Femur (tissue), 1 donor: ENCODE measurements at regions not wholly inside any gene's neighbourhood (a gene's known extent, or its start where the extent isn't known, plus 50 kb on each side); places are given as distances from the start of the nearest gene placed in this dataset.

Experiments
- DNase-seq: peaks from one replicate; pipeline ENCODE4 v3.0.0-alpha.2; 2017

DNA sequence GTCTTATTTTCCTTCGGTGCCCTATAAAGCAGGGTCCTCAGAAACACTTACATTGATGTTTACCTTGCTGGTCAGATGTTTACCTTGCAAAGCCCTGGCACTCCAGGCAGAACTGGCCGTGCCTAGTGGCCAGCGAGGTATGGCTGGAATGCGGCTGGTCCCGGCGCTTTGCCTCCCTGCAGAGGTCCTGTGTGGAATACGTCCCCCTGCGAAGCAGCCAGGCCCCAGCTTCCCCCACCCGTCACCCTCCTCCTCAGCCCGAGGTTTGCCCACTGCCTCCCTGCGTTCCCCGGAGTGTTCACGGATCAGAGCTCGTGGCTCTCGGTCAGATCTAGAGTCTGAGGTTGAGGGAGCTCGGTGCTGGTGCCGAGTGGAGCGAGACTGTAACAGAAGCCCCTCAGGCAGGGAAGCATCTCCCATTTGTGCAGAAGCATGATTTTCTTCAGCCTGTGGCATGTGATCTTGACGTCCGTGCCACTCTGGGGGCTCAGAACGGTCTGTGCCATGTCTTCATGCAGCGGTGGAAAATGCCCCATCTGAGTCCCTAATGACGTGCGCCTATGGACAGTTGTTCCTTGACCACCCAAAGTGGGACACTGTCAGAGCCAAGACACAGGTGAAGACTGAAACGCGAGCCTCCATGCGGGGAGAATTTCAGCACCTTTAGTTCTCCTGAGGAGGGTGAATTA lies 54.8 kb upstream of the SOX1 start:
- no peak for DNase-seq

DNA sequence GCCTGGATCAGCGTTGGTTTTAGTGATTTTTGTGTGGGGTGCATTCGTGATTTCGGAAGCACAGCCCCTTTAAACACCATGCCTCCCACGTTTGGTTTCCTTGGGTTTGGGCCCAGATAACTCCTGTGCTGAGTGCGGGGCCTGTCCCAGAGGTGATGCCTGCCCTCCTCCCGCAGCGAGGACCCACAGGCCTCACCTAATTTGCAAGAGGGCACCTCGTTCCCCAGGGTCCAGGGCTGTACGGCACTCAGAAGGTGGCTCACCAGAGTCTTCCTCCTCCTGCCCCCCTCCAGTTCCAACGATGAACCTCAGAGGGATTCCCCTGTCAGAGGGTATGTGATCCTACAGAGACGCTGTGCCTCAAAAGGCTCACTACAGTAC lies 54.3 kb upstream of the SOX1 start:
- DNase-seq, result no peak

DNA sequence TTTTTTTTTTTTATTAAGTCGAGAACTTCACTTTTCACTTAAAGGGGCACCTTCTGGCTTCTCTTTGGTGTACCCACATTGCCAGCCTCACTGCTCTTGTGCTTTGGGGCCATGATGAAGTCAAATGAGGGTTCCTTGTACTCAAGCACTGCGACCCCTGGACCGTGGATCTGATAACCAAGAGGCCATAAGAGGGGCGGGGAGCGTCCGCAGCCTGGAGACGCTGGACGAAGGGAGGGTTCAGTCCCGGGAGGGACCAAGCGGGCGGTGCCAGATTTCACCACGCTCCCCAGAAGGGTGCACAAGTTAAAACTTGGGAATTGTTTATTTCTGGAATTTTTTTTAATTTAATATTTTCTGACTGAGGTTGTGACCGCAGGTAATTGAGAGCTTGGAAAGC lies 53.3 kb upstream of the SOX1 start:
- DNase-seq, result no peak

DNA sequence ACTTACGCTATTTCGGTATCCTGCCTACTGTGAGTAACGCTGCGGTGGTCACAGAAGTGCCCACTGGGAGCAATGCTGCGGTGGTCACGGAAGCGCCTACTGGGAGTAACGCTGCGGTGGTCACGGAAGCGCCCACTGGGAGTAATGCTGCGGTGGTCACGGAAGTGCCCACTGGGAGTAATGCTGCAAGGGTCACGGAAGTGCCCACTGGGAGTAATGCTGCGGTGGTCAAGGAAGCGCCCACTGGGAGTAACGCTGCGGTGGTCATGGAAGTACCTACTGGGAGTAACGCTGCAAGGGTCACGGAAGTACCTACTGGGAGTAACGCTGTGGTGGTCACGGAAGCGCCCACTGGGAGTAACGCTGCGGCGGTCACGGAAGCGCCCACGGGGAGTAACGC lies 52.1 kb upstream of the SOX1 start:
- no peak for DNase-seq
